Peyer's patch (tissue), 4 donors: ENCODE measurements at regions not wholly inside any gene's neighbourhood (a gene's known extent, or its start where the extent isn't known, plus 50 kb on each side); places are given as distances from the start of the nearest gene placed in this dataset.
A peak's percentile ranks its signal among the peaks of the same experiment; 100 is the strongest.

Experiments
- DNase-seq, 3 donors: peaks; one replicate each; pipeline ENCODE4 v3.0.0-alpha.2; 2017 to 2019
- H3K27ac ChIP-seq, 4 donors: fragments of 200-600 bp; sonication (generic); one replicate each; pipeline ENCODE4 v1.5.1; 2016 to 2019
- H3K27me3 ChIP-seq, 2 donors: fragments of 200-600 bp; sonication (generic); one replicate each; pipeline ENCODE4 v1.5.1; 2019
- H3K36me3 ChIP-seq, 3 donors: fragments of 200-600 bp; sonication (generic); one replicate each; pipeline ENCODE4 v1.5.1; 2016 to 2019
- H3K4me1 ChIP-seq, 4 donors: fragments of 200-600 bp; sonication (generic); one replicate each; pipeline ENCODE4 v1.5.1; 2016 to 2019
- H3K4me3 ChIP-seq, 4 donors: fragments of 200-600 bp; sonication (generic); 1 replicate in 3 of 4; 2 replicates in 1 of 4; pipeline ENCODE4 v1.5.1; 2016 to 2019; ENCODE audit warnings: mild to moderate bottlenecking in 1 of 4
- H3K9me3 ChIP-seq, 4 donors: fragments of 200-600 bp; sonication (generic); one replicate each; pipeline ENCODE4 v1.5.1; 2016 to 2019; ENCODE audit warnings: mild to moderate bottlenecking in 1 of 4
- CTCF ChIP-seq, 6 experiments: fragments of 450-650 bp in 4 of 6; fragments of 200-600 bp in 2 of 6; sonication (generic) in 1 of 6; IDR thresholded peaks; one replicate each; pipeline ENCODE4 v1.5.1; 2017 to 2019; ENCODE audit warnings: antibody characterized with exemption in 6 of 6, mild to moderate bottlenecking in 3 of 6, moderate library complexity in 1 of 6
- POLR2A ChIP-seq, 2 donors: fragments of 450-650 bp; IDR thresholded peaks; one replicate each; pipeline ENCODE4 v1.5.1; 2017; ENCODE audit warnings: antibody characterized with exemption in 2 of 2, mild to moderate bottlenecking in 2 of 2, moderate library complexity in 2 of 2

GRCh38 chr4:12724510-12724909, 759.6 kb downstream of the RAB28 start:
- no peak overlapping the region for H3K27ac ChIP-seq
- TF ChIP-seq POLR2A (IDR thresholded peaks at IDR 0.05), result no peak
- TF ChIP-seq CTCF (IDR thresholded peaks at IDR 0.05), result peak in 4 of 6 experiments; percentile 28 to 44 (median 34)

GRCh38 chr4:12723849-12724447, 760.2 kb downstream of the RAB28 start:
- Histone ChIP-seq H3K27me3 (no peaks in the 10 kb centered on the region), H3K4me3 (no peak overlapping the region), H3K36me3 (no peaks in the 10 kb centered on the region), H3K4me1 (no peaks in the 10 kb centered on the region), H3K9me3 (no peaks in the 10 kb centered on the region), H3K27ac (no peak overlapping the region)
- no peak for TF ChIP-seq CTCF (IDR thresholded peaks at IDR 0.05)
- no peak for DNase-seq

More at GRCh38 chr4:12724510-12724909, 759.6 kb downstream of the RAB28 start:
- Histone ChIP-seq H3K4me3 (no peak overlapping the region), H3K36me3 (no peaks in the 10 kb centered on the region), H3K9me3 (no peaks in the 10 kb centered on the region), H3K4me1 (no peaks in the 10 kb centered on the region), H3K27me3 (no peaks in the 10 kb centered on the region)
- no peak for DNase-seq

GRCh38 chr4:12716896-12717295, 767.2 kb downstream of the RAB28 start:
- no peak for DNase-seq

GRCh38 chr4:12712648-12713339, 771.3 kb downstream of the RAB28 start:
- H3K27me3 ChIP-seq, result no peaks in the 10 kb centered on the region
- no peaks in the 10 kb centered on the region for H3K4me1 ChIP-seq
- H3K36me3 ChIP-seq, result no peaks in the 10 kb centered on the region
- no peak overlapping the region for H3K27ac ChIP-seq
- H3K4me3 ChIP-seq, result no peak overlapping the region
- TF ChIP-seq POLR2A (IDR thresholded peaks at IDR 0.05), result no peak
- TF ChIP-seq CTCF (IDR thresholded peaks at IDR 0.05), result no peak
- no peak for DNase-seq
- no peaks in the 10 kb centered on the region for H3K9me3 ChIP-seq

More at GRCh38 chr4:12716896-12717295, 767.2 kb downstream of the RAB28 start:
- Histone ChIP-seq H3K27me3 (no peaks in the 10 kb centered on the region), H3K27ac (no peak overlapping the region), H3K9me3 (no peaks in the 10 kb centered on the region), H3K4me1 (no peaks in the 10 kb centered on the region), H3K4me3 (no peak overlapping the region), H3K36me3 (no peaks in the 10 kb centered on the region)
- TF ChIP-seq POLR2A (IDR thresholded peaks at IDR 0.05), result no peak
- no peak for TF ChIP-seq CTCF (IDR thresholded peaks at IDR 0.05)

GRCh38 chr4:12707381-12708175, 776.6 kb downstream of the RAB28 start:
- no peaks in the 10 kb centered on the region for H3K9me3 ChIP-seq
- H3K4me3 ChIP-seq, result no peak overlapping the region
- no peak for DNase-seq
- no peaks in the 10 kb centered on the region for H3K36me3 ChIP-seq
- no peak for TF ChIP-seq CTCF (IDR thresholded peaks at IDR 0.05)
- no peak for TF ChIP-seq POLR2A (IDR thresholded peaks at IDR 0.05)
- no peaks in the 10 kb centered on the region for H3K4me1 ChIP-seq
- no peaks in the 10 kb centered on the region for H3K27me3 ChIP-seq
- H3K27ac ChIP-seq, result no peak overlapping the region
